ENCODE measurements at regions not wholly inside any gene's neighbourhood (a gene's known extent, or its start where the extent isn't known, plus 50 kb on each side); places are given as distances from the start of the nearest gene placed in this dataset.
A peak's percentile ranks its signal among the peaks of the same experiment; 100 is the strongest.

- no peak for TF ChIP-seq CTCF (IDR thresholded peaks at IDR 0.05; ENCODE audit: insufficient read depth, low read depth, low read length)
- no peak overlapping the region for H3K4me3 ChIP-seq (ENCODE audit: low read depth, low read length)
- no peak for DNase-seq (ENCODE audit: low read depth)
Observed at GRCh38 chr1:230503726-230504125, 77.6 kb upstream of the PGBD5 start.

- TF ChIP-seq CTCF (IDR thresholded peaks at IDR 0.05; ENCODE audit: insufficient read depth, low read depth, low read length) = no peak
- no peak overlapping the region for H3K4me3 ChIP-seq (ENCODE audit: low read depth, low read length)
Observed at GRCh38 chr1:230502996-230503395, 76.9 kb upstream of the PGBD5 start.

DNA sequence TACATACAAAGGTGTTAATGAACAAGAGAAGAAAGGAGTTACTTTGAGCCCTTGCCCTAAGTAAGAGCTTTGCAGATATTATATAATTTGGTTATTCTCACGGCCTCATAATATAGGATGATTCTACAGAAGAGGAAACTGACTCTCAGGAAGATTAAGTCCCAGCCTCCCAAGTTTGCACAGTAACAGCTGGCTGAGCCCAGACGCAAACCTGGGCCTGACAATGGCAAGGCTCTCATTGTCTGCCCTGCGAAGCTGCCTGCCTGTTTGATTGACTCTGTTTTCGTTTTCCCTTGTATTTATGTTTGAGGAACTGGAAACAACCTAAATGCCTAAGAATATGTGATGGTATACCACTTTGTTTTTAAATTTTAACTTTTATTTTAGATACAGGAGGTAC, 76.2 kb upstream of the PGBD5 start:
- H3K4me3 ChIP-seq (ENCODE audit: low read depth, low read length) = no peak overlapping the region
- TF ChIP-seq CTCF (IDR thresholded peaks at IDR 0.05; ENCODE audit: insufficient read depth, low read depth, low read length) = no peak
- no peak for DNase-seq (ENCODE audit: low read depth)

More at GRCh38 chr1:230502996-230503395, 76.9 kb upstream of the PGBD5 start:
- DNase-seq (ENCODE audit: low read depth) = no peak

DNA sequence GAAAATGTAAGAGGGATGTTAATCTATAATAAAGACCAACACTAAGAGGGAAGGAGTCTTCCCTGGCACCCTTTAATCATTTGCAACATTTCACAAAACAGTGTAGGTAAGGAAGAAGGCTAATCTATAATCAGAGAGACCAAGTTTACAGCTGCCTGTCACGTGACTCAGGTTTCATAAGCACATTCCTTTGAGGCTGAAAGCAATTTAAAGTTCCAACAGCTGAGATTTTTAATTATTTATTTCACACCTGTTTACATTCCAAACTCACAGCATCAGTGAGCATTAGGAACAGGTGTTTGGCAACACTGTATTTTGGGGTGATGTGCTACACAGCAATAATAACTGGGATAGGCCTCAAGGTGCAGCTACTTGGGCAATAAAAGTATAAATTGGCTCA, 75.7 kb upstream of the PGBD5 start:
- no peak for TF ChIP-seq CTCF (IDR thresholded peaks at IDR 0.05; ENCODE audit: insufficient read depth, low read depth, low read length)
- H3K4me3 ChIP-seq (ENCODE audit: low read depth, low read length) = no peak overlapping the region
- peak; percentile 7 for DNase-seq (ENCODE audit: low read depth)

GRCh38 chr1:230501242-230501641, 75.1 kb upstream of the PGBD5 start:
- H3K4me3 ChIP-seq (ENCODE audit: low read depth, low read length) = no peak overlapping the region
- TF ChIP-seq CTCF (IDR thresholded peaks at IDR 0.05; ENCODE audit: insufficient read depth, low read depth, low read length) = no peak
- DNase-seq (ENCODE audit: low read depth) = no peak

- no peak overlapping the region for H3K4me3 ChIP-seq (ENCODE audit: low read depth, low read length)
- no peak for TF ChIP-seq CTCF (IDR thresholded peaks at IDR 0.05; ENCODE audit: insufficient read depth, low read depth, low read length)
- no peak for DNase-seq (ENCODE audit: low read depth)
Observed at GRCh38 chr1:230500063-230500462, 73.9 kb upstream of the PGBD5 start.

- H3K4me3 ChIP-seq (ENCODE audit: low read depth, low read length) = no peak overlapping the region
- no peak for TF ChIP-seq CTCF (IDR thresholded peaks at IDR 0.05; ENCODE audit: insufficient read depth, low read depth, low read length)
- no peak for DNase-seq (ENCODE audit: low read depth)
Observed at GRCh38 chr1:230499496-230499895, 73.4 kb upstream of the PGBD5 start.

Data from fibroblast of villous mesenchyme (primary cell).